Fibroblast of the aortic adventitia (primary cell): ENCODE measurements at regions not wholly inside any gene's neighbourhood (a gene's known extent, or its start where the extent isn't known, plus 50 kb on each side); places are given as distances from the start of the nearest gene placed in this dataset.
A peak's percentile ranks its signal among the peaks of the same experiment; 100 is the strongest.

Experiments
- DNase-seq: peaks from one replicate; pipeline ENCODE4 v3.0.0-alpha.2; 2010; ENCODE audit warnings: low read depth
- H3K4me3 ChIP-seq: 2 replicates; pipeline ENCODE4 v1.5.1; 2011; ENCODE audit warnings: low read depth, mild to moderate bottlenecking, control low read depth, low read length, moderate library complexity
- CTCF ChIP-seq: IDR thresholded peaks from 2 replicates; pipeline ENCODE4 v1.5.1; 2011; ENCODE audit warnings: mild to moderate bottlenecking, low read length, control low read depth, inconsistent platforms; ENCODE audit not compliant: insufficient read depth

GRCh38 chr1:86273066-86273465 lies 116.5 kb upstream of the COL24A1 start:
- no peak overlapping the region for H3K4me3 ChIP-seq
- TF ChIP-seq CTCF: no peak
- no peak for DNase-seq

- no peak for TF ChIP-seq CTCF
- no peak for DNase-seq
- H3K4me3 ChIP-seq: no peak overlapping the region
Observed at GRCh38 chr1:86272083-86272482, 115.5 kb upstream of the COL24A1 start.

GRCh38 chr1:86271046-86271445 lies 114.5 kb upstream of the COL24A1 start:
- TF ChIP-seq CTCF: no peak
- H3K4me3 ChIP-seq: no peak overlapping the region
- DNase-seq: no peak

- no peak for DNase-seq
- no peak for TF ChIP-seq CTCF
- H3K4me3 ChIP-seq: no peak overlapping the region
Observed at GRCh38 chr1:86263101-86263500, 106.5 kb upstream of the COL24A1 start.

- no peak overlapping the region for H3K4me3 ChIP-seq
- no peak for TF ChIP-seq CTCF
- DNase-seq: no peak
Observed at GRCh38 chr1:86260476-86260875, 103.9 kb upstream of the COL24A1 start.

GRCh38 chr1:86259390-86259789 lies 102.8 kb upstream of the COL24A1 start:
- TF ChIP-seq CTCF: no peak
- H3K4me3 ChIP-seq: no peak overlapping the region
- peak; percentile 14 for DNase-seq

- DNase-seq: peak; percentile 22
- H3K4me3 ChIP-seq: no peak overlapping the region
- TF ChIP-seq CTCF: no peak
Observed at GRCh38 chr1:86258101-86258500, 101.5 kb upstream of the COL24A1 start.
